Panc1 (cell line): ENCODE measurements at regions not wholly inside any gene's neighbourhood (a gene's known extent, or its start where the extent isn't known, plus 50 kb on each side); places are given as distances from the start of the nearest gene placed in this dataset.

Experiments used
- ATAC-seq: fragments of 200-7000 bp; cut with Tn5 transposase; 2 replicates; pipeline ENCODE4 v1.9.1; 2020; ENCODE audit warnings: mild to moderate bottlenecking, moderate library complexity
- BruUV-seq: library from RNA; stranded (reverse); fragments of 400-500 nt; replicated peaks from 2 replicates; lab custom pipeline; 2021; lab: Mats Ljungman, UMichigan
- CTCF ChIA-PET: fragments of 300-600 bp; sonication (Branson Sonifier 250); formaldehyde crosslinking; loops from one replicate; lab custom pipeline; 2022; ENCODE audit warnings: antibody characterized with exemption; lab: Charles Lee
- POLR2A ChIA-PET: fragments of 300-600 bp; sonication (Branson Sonifier 250); formaldehyde crosslinking; loops from one replicate; lab custom pipeline; 2022; ENCODE audit warnings: antibody characterized with exemption; lab: Charles Lee
- DNase-seq: peaks from one replicate; pipeline ENCODE4 v3.0.0-alpha.2; 2010; ENCODE audit warnings: low read depth, low spot score
- H3K27ac ChIP-seq: 2 replicates; pipeline ENCODE4 v1.5.1; 2011; ENCODE audit warnings: mild to moderate bottlenecking, low read length, inconsistent platforms
- H3K27me3 ChIP-seq: fragments of 200-500 bp; sonication (Bioruptor generic); 2 replicates; pipeline ENCODE4 v1.6.0; 2014; ENCODE audit warnings: low read length, inconsistent platforms; ENCODE audit not compliant: control insufficient read depth, insufficient read depth
- H3K36me3 ChIP-seq: fragments of 200-500 bp; sonication (Bioruptor generic); 2 replicates; pipeline ENCODE4 v1.5.1; 2014; ENCODE audit warnings: inconsistent platforms, mild to moderate bottlenecking, low read length, moderate library complexity; ENCODE audit not compliant: control insufficient read depth, insufficient read depth
- H3K4me1 ChIP-seq: 2 replicates; pipeline ENCODE4 v1.5.1; 2011; ENCODE audit warnings: inconsistent platforms, mild to moderate bottlenecking, low read length, moderate library complexity; ENCODE audit not compliant: control insufficient read depth, insufficient read depth
- H3K4me3 ChIP-seq, 2 experiments: 2 replicates each; pipeline ENCODE4 v1.5.1; 2011 to 2012; ENCODE audit warnings: low read depth in 2 of 2, low read length in 2 of 2, mild to moderate bottlenecking in 2 of 2, inconsistent platforms in 1 of 2, moderate library complexity in 1 of 2
- H3K9me3 ChIP-seq: fragments of 200-500 bp; sonication (Bioruptor generic); 2 replicates; pipeline ENCODE4 v1.5.1; 2014; ENCODE audit warnings: low read depth, mild to moderate bottlenecking, inconsistent platforms, low read length, moderate library complexity; ENCODE audit not compliant: control insufficient read depth, insufficient read depth
- CTCF ChIP-seq: fragments of 450-650 bp; IDR thresholded peaks from 2 replicates; pipeline ENCODE4 v1.5.1; 2017; ENCODE audit warnings: mild to moderate bottlenecking
- POLR2AphosphoS5 ChIP-seq: IDR thresholded peaks from 2 replicates; pipeline ENCODE4 v1.6.1; 2012; ENCODE audit warnings: mild to moderate bottlenecking, low read depth, low read length, moderate library complexity
- REST ChIP-seq, 2 experiments: IDR thresholded peaks; 2 replicates each; pipeline ENCODE4 v1.6.1; 2011 to 2012; ENCODE audit warnings: low read depth in 2 of 2, control low read depth in 1 of 2, low read length in 1 of 2, mild to moderate bottlenecking in 1 of 2, moderate library complexity in 1 of 2; ENCODE audit not compliant: insufficient read depth in 1 of 2
- SIN3A ChIP-seq: IDR thresholded peaks from 2 replicates; pipeline ENCODE4 v1.6.1; 2012; ENCODE audit warnings: low read depth, mild to moderate bottlenecking, low read length, moderate library complexity, borderline replicate concordance; ENCODE audit not compliant: insufficient read depth
- TCF7L2 ChIP-seq: IDR thresholded peaks from 2 replicates; pipeline ENCODE4 v1.6.1; 2011; ENCODE audit warnings: mild to moderate bottlenecking, low read depth, low read length, inconsistent platforms
- in situ Hi-C: cut with HindIII; loops from 2 replicates; pipeline ENCODE4 v1.10.0; 2016; ENCODE audit warnings: low sequenced_read_pairs, low pct_unique_long_range_greater_than_20kb
- intact Hi-C: fragments of 100-400 bp; cut with micrococcal nuclease; formaldehyde crosslinking; loops from one replicate; pipeline ENCODE4 v1.10.0; 2022; ENCODE audit not compliant: unreplicated experiment

DNA sequence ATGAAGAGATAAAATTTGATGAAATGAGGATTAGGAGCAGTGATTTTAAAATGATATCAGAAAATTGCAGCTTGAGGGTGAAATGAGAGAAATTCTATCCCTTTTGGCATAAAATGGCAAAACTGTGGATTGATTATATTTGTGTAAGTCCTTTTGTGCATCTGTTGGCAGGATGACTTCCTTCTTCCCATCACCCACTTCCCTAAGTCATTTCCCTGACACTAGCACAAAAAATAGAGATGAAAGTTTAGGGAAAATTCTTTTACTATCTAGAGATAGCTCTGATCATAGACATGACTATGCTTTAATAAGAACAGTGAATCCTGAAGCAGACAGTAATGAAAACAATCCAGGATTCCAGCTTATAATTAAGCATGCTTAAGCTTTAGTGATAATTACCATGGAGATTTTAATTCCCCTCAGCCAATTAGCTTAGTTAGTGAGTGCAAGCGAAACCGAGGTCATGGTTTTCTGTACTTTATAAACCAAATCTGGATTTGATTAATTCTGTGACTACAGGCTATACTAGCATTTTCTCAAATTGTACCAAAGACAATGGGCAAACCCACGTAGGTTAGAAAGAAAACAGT, 163.6 kb upstream of the TARS1 start:
- CTCF ChIA-PET: no interaction called here
- H3K36me3 ChIP-seq: no peaks in the 10 kb centered on the region
- BruUV-seq: no TSS peak
- ATAC-seq (no peak), DNase-seq (no peak)
- H3K4me1 ChIP-seq: no peaks in the 10 kb centered on the region
- H3K27ac ChIP-seq: no peak overlapping the region
- no peak overlapping the region for H3K4me3 ChIP-seq
- TF ChIP-seq CTCF: no peak
- TF ChIP-seq POLR2AphosphoS5: no peak
- no peak for TF ChIP-seq REST (IDR thresholded peaks at IDR 0.05; ENCODE audit: insufficient read depth in 1 of 2, low read depth in 2 of 2, low read length in 1 of 2)
- TF ChIP-seq SIN3A: no peak
- no peak for TF ChIP-seq TCF7L2
- no peaks in the 10 kb centered on the region for H3K27me3 ChIP-seq
- H3K9me3 ChIP-seq: no peaks in the 10 kb centered on the region
- in situ Hi-C loops: no loop called here
- intact Hi-C loops: no loop called here
- POLR2A ChIA-PET: no interaction called here

DNA sequence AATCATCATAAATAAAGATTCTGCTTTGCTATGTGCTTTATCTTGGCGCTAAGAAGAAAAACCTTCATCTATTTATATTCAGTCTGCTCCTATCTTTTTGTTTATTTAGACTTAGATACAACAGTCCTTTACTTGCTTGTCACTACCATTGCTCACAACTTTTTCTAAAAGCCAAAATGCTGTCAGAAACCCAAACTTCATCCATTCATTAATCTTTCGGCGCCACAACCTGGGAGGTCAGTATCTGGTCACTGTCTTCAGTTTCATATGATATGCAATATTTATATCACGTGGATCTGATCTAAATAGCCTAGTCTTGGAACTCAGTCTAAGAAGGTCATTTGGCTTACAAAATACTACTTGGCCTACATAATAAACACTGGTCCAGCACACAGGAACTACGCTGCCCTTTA, 159.3 kb upstream of the TARS1 start:
- no peaks in the 10 kb centered on the region for H3K36me3 ChIP-seq
- TF ChIP-seq TCF7L2 (no peak), SIN3A (no peak), CTCF (no peak), REST (IDR thresholded peaks at IDR 0.05; ENCODE audit: insufficient read depth in 1 of 2, low read depth in 2 of 2, low read length in 1 of 2) (no peak), POLR2AphosphoS5 (no peak)
- H3K4me1 ChIP-seq: no peaks in the 10 kb centered on the region
- no TSS peak for BruUV-seq
- POLR2A ChIA-PET: no interaction called here
- no peak overlapping the region for H3K27ac ChIP-seq
- no peaks in the 10 kb centered on the region for H3K9me3 ChIP-seq
- CTCF ChIA-PET: no interaction called here
- no peak overlapping the region for H3K4me3 ChIP-seq
- no peaks in the 10 kb centered on the region for H3K27me3 ChIP-seq
- ATAC-seq (no peak), DNase-seq (no peak)
- intact Hi-C loops (no loop called here), in situ Hi-C loops (no loop called here)
